ES-I3 (cell line): ENCODE measurements at regions not wholly inside any gene's neighbourhood (a gene's known extent, or its start where the extent isn't known, plus 50 kb on each side); places are given as distances from the start of the nearest gene placed in this dataset.

ENCODE experiments used
- H3K36me3 ChIP-seq: 2 replicates; pipeline ENCODE4 v1.6.1; 2013; ENCODE audit warnings: mild to moderate bottlenecking, low read length, control low read depth, moderate library complexity; ENCODE audit not compliant: insufficient read depth
- H3K4me1 ChIP-seq: 2 replicates; pipeline ENCODE4 v1.6.1; 2013; ENCODE audit warnings: mild to moderate bottlenecking, control low read depth, low read length; ENCODE audit not compliant: insufficient read depth
- H3K9ac ChIP-seq: 2 replicates; pipeline ENCODE4 v1.6.1; 2013; ENCODE audit warnings: low read depth, mild to moderate bottlenecking, low read length, moderate library complexity
- H3K9me3 ChIP-seq: 2 replicates; pipeline ENCODE4 v1.6.1; 2013; ENCODE audit warnings: mild to moderate bottlenecking, low read length, moderate library complexity; ENCODE audit not compliant: control insufficient read depth, insufficient read depth

- no peak overlapping the region for H3K9ac ChIP-seq
- H3K36me3 ChIP-seq = no peaks in the 10 kb centered on the region
- H3K4me1 ChIP-seq = no peaks in the 10 kb centered on the region
- H3K9me3 ChIP-seq = no peaks in the 10 kb centered on the region
Observed at GRCh38 chr5:145225529-145225928, 609.6 kb downstream of the PRELID2 start.

GRCh38 chr5:145223582-145223981, 611.6 kb downstream of the PRELID2 start:
- no peaks in the 10 kb centered on the region for H3K9me3 ChIP-seq
- H3K9ac ChIP-seq = no peak overlapping the region
- no peaks in the 10 kb centered on the region for H3K36me3 ChIP-seq
- no peaks in the 10 kb centered on the region for H3K4me1 ChIP-seq

GRCh38 chr5:145222622-145223021, 612.5 kb downstream of the PRELID2 start:
- H3K9ac ChIP-seq = no peak overlapping the region
- no peaks in the 10 kb centered on the region for H3K9me3 ChIP-seq
- H3K4me1 ChIP-seq = no peaks in the 10 kb centered on the region
- no peaks in the 10 kb centered on the region for H3K36me3 ChIP-seq

GRCh38 chr5:145221416-145221815, 613.7 kb downstream of the PRELID2 start:
- no peaks in the 10 kb centered on the region for H3K4me1 ChIP-seq

GRCh38 chr5:145220481-145220880, 614.7 kb downstream of the PRELID2 start:
- no peaks in the 10 kb centered on the region for H3K36me3 ChIP-seq
- no peaks in the 10 kb centered on the region for H3K4me1 ChIP-seq
- H3K9ac ChIP-seq = no peak overlapping the region
- no peaks in the 10 kb centered on the region for H3K9me3 ChIP-seq

More at GRCh38 chr5:145221416-145221815, 613.7 kb downstream of the PRELID2 start:
- Histone ChIP-seq H3K9me3 (no peaks in the 10 kb centered on the region), H3K9ac (no peak overlapping the region), H3K36me3 (no peaks in the 10 kb centered on the region)

GRCh38 chr5:145218982-145219381, 616.2 kb downstream of the PRELID2 start:
- no peaks in the 10 kb centered on the region for H3K4me1 ChIP-seq
- H3K9me3 ChIP-seq = no peaks in the 10 kb centered on the region
- no peaks in the 10 kb centered on the region for H3K36me3 ChIP-seq
- no peak overlapping the region for H3K9ac ChIP-seq

GRCh38 chr5:145218019-145218418, 617.1 kb downstream of the PRELID2 start:
- H3K4me1 ChIP-seq = no peaks in the 10 kb centered on the region
- H3K36me3 ChIP-seq = no peaks in the 10 kb centered on the region
- no peak overlapping the region for H3K9ac ChIP-seq
- H3K9me3 ChIP-seq = no peaks in the 10 kb centered on the region

GRCh38 chr5:145210020-145210419, 625.1 kb downstream of the PRELID2 start:
- Histone ChIP-seq H3K9ac (no peak overlapping the region), H3K36me3 (no peaks in the 10 kb centered on the region), H3K9me3 (no peaks in the 10 kb centered on the region), H3K4me1 (no peaks in the 10 kb centered on the region)

- H3K9me3 ChIP-seq = no peaks in the 10 kb centered on the region
- no peaks in the 10 kb centered on the region for H3K36me3 ChIP-seq
- no peak overlapping the region for H3K9ac ChIP-seq
- no peaks in the 10 kb centered on the region for H3K4me1 ChIP-seq
Observed at GRCh38 chr5:145205546-145205945, 629.6 kb downstream of the PRELID2 start.

- no peaks in the 10 kb centered on the region for H3K9me3 ChIP-seq
Observed at GRCh38 chr5:145204743-145205142, 630.4 kb downstream of the PRELID2 start.

GRCh38 chr5:145203193-145203592, 631.9 kb downstream of the PRELID2 start:
- Histone ChIP-seq H3K4me1 (no peaks in the 10 kb centered on the region), H3K36me3 (no peaks in the 10 kb centered on the region), H3K9ac (no peak overlapping the region)

More at GRCh38 chr5:145204743-145205142, 630.4 kb downstream of the PRELID2 start:
- H3K9ac ChIP-seq = no peak overlapping the region
- no peaks in the 10 kb centered on the region for H3K36me3 ChIP-seq
- no peaks in the 10 kb centered on the region for H3K4me1 ChIP-seq

GRCh38 chr5:145198525-145199260, 636.4 kb downstream of the PRELID2 start:
- Histone ChIP-seq H3K9ac (no peak overlapping the region), H3K9me3 (no peaks in the 10 kb centered on the region), H3K4me1 (no peaks in the 10 kb centered on the region), H3K36me3 (no peaks in the 10 kb centered on the region)

More at GRCh38 chr5:145203193-145203592, 631.9 kb downstream of the PRELID2 start:
- H3K9me3 ChIP-seq = no peaks in the 10 kb centered on the region

- Histone ChIP-seq H3K36me3 (no peaks in the 10 kb centered on the region), H3K9ac (no peak overlapping the region), H3K9me3 (no peaks in the 10 kb centered on the region)
Observed at GRCh38 chr5:145189746-145190145, 645.4 kb downstream of the PRELID2 start.

GRCh38 chr5:145180371-145180770, 654.8 kb downstream of the PRELID2 start:
- H3K36me3 ChIP-seq = no peaks in the 10 kb centered on the region
- H3K9ac ChIP-seq = no peak overlapping the region
- peaks cover 18% of the 10 kb centered on the region; the same call in 1 of the 2 replicates for H3K4me1 ChIP-seq
- H3K9me3 ChIP-seq = no peaks in the 10 kb centered on the region

More at GRCh38 chr5:145189746-145190145, 645.4 kb downstream of the PRELID2 start:
- no peaks in the 10 kb centered on the region for H3K4me1 ChIP-seq
